Ishikawa (cell line): ENCODE measurements at regions not wholly inside any gene's neighbourhood (a gene's known extent, or its start where the extent isn't known, plus 50 kb on each side); places are given as distances from the start of the nearest gene placed in this dataset.

Experiments
- CEBPB ChIP-seq: IDR thresholded peaks from 2 replicates; pipeline ENCODE4 v1.6.1; 2012
- CREB1 ChIP-seq: IDR thresholded peaks from 2 replicates; pipeline ENCODE4 v1.6.1; 2012; ENCODE audit warnings: low read depth
- EGR1 ChIP-seq: IDR thresholded peaks from 2 replicates; pipeline ENCODE4 v1.6.1; 2012
- EP300 ChIP-seq: IDR thresholded peaks from 2 replicates; pipeline ENCODE4 v1.6.1; 2012; ENCODE audit warnings: borderline replicate concordance
- FOXM1 ChIP-seq: IDR thresholded peaks from 2 replicates; pipeline ENCODE4 v1.6.1; 2012; ENCODE audit warnings: low read depth, borderline replicate concordance
- MAX ChIP-seq: IDR thresholded peaks from 2 replicates; pipeline ENCODE4 v1.6.1; 2012
- NFIC ChIP-seq: IDR thresholded peaks from 2 replicates; pipeline ENCODE4 v1.6.1; 2012
- RAD21 ChIP-seq: IDR thresholded peaks from 2 replicates; pipeline ENCODE4 v1.6.1; 2012; ENCODE audit warnings: low read depth
- REST ChIP-seq: IDR thresholded peaks from 2 replicates; pipeline ENCODE4 v1.6.1; 2012; ENCODE audit warnings: low read depth, mild to moderate bottlenecking
- TAF1 ChIP-seq: IDR thresholded peaks from 2 replicates; pipeline ENCODE4 v1.6.1; 2012; ENCODE audit warnings: low read depth, mild to moderate bottlenecking
- TCF12 ChIP-seq: IDR thresholded peaks from 2 replicates; pipeline ENCODE4 v1.6.1; 2012; ENCODE audit warnings: low read depth
- TEAD4 ChIP-seq: IDR thresholded peaks from 2 replicates; pipeline ENCODE4 v1.6.1; 2012
- USF1 ChIP-seq: IDR thresholded peaks from 2 replicates; pipeline ENCODE4 v1.6.1; 2012
- YY1 ChIP-seq: IDR thresholded peaks from 2 replicates; pipeline ENCODE4 v1.6.1; 2012; ENCODE audit warnings: low read depth
- ZBTB7A ChIP-seq: IDR thresholded peaks from 2 replicates; pipeline ENCODE4 v1.6.1; 2012; ENCODE audit warnings: low read depth

GRCh38 chr10:90635111-90635765 is 222.6 kb downstream of the HTR7 start:
- TF ChIP-seq USF1 (no peak), REST (no peak), CREB1 (no peak), TCF12 (no peak), EP300 (no peak), RAD21 (no peak), CEBPB (no peak), ZBTB7A (no peak), EGR1 (no peak), YY1 (no peak), NFIC (no peak), MAX (no peak), TAF1 (no peak), FOXM1 (no peak)

- TF ChIP-seq REST: no peak
- no peak for TF ChIP-seq MAX
- TF ChIP-seq RAD21: no peak
- TF ChIP-seq TAF1: no peak
- no peak for TF ChIP-seq YY1
- TF ChIP-seq FOXM1: no peak
- TF ChIP-seq TEAD4: no peak
- no peak for TF ChIP-seq NFIC
- TF ChIP-seq TCF12: no peak
- no peak for TF ChIP-seq EP300
- no peak for TF ChIP-seq USF1
Measured at GRCh38 chr10:90640756-90641155, 217.1 kb downstream of the HTR7 start.

GRCh38 chr10:90641731-90642130 is 216.1 kb downstream of the HTR7 start:
- no peak for TF ChIP-seq TAF1
- TF ChIP-seq CREB1: no peak
- no peak for TF ChIP-seq CEBPB
- no peak for TF ChIP-seq USF1
- no peak for TF ChIP-seq REST
- no peak for TF ChIP-seq TCF12
- TF ChIP-seq ZBTB7A: no peak
- no peak for TF ChIP-seq YY1
- TF ChIP-seq FOXM1: no peak
- no peak for TF ChIP-seq EGR1
- TF ChIP-seq RAD21: no peak
- TF ChIP-seq EP300: no peak
- TF ChIP-seq MAX: no peak
- TF ChIP-seq NFIC: no peak

- TF ChIP-seq REST (no peak), TCF12 (no peak), NFIC (no peak), ZBTB7A (no peak), TEAD4 (no peak), CEBPB (no peak)
Measured at GRCh38 chr10:90642136-90642535, 215.7 kb downstream of the HTR7 start.
